Panc1 (cell line): ENCODE measurements at regions not wholly inside any gene's neighbourhood (a gene's known extent, or its start where the extent isn't known, plus 50 kb on each side); places are given as distances from the start of the nearest gene placed in this dataset.

ENCODE experiments used
- ATAC-seq: fragments of 200-7000 bp; cut with Tn5 transposase; 2 replicates; pipeline ENCODE4 v1.9.1; 2020; ENCODE audit warnings: mild to moderate bottlenecking, moderate library complexity
- BruUV-seq: library from RNA; stranded (reverse); fragments of 400-500 nt; replicated peaks from 2 replicates; lab custom pipeline; 2021; lab: Mats Ljungman, UMichigan
- CTCF ChIA-PET: fragments of 300-600 bp; sonication (Branson Sonifier 250); formaldehyde crosslinking; loops from one replicate; lab custom pipeline; 2022; ENCODE audit warnings: antibody characterized with exemption; lab: Charles Lee
- POLR2A ChIA-PET: fragments of 300-600 bp; sonication (Branson Sonifier 250); formaldehyde crosslinking; loops from one replicate; lab custom pipeline; 2022; ENCODE audit warnings: antibody characterized with exemption; lab: Charles Lee
- DNase-seq: peaks from one replicate; pipeline ENCODE4 v3.0.0-alpha.2; 2010; ENCODE audit warnings: low read depth, low spot score
- H3K27ac ChIP-seq: 2 replicates; pipeline ENCODE4 v1.5.1; 2011; ENCODE audit warnings: mild to moderate bottlenecking, low read length, inconsistent platforms
- H3K27me3 ChIP-seq: fragments of 200-500 bp; sonication (Bioruptor generic); 2 replicates; pipeline ENCODE4 v1.6.0; 2014; ENCODE audit warnings: low read length, inconsistent platforms; ENCODE audit not compliant: control insufficient read depth, insufficient read depth
- H3K36me3 ChIP-seq: fragments of 200-500 bp; sonication (Bioruptor generic); 2 replicates; pipeline ENCODE4 v1.5.1; 2014; ENCODE audit warnings: inconsistent platforms, mild to moderate bottlenecking, low read length, moderate library complexity; ENCODE audit not compliant: control insufficient read depth, insufficient read depth
- H3K4me1 ChIP-seq: 2 replicates; pipeline ENCODE4 v1.5.1; 2011; ENCODE audit warnings: inconsistent platforms, mild to moderate bottlenecking, low read length, moderate library complexity; ENCODE audit not compliant: control insufficient read depth, insufficient read depth
- H3K4me3 ChIP-seq, 2 experiments: 2 replicates each; pipeline ENCODE4 v1.5.1; 2011 to 2012; ENCODE audit warnings: low read depth in 2 of 2, low read length in 2 of 2, mild to moderate bottlenecking in 2 of 2, inconsistent platforms in 1 of 2, moderate library complexity in 1 of 2
- H3K9me3 ChIP-seq: fragments of 200-500 bp; sonication (Bioruptor generic); 2 replicates; pipeline ENCODE4 v1.5.1; 2014; ENCODE audit warnings: low read depth, mild to moderate bottlenecking, inconsistent platforms, low read length, moderate library complexity; ENCODE audit not compliant: control insufficient read depth, insufficient read depth
- CTCF ChIP-seq: fragments of 450-650 bp; IDR thresholded peaks from 2 replicates; pipeline ENCODE4 v1.5.1; 2017; ENCODE audit warnings: mild to moderate bottlenecking
- POLR2AphosphoS5 ChIP-seq: IDR thresholded peaks from 2 replicates; pipeline ENCODE4 v1.6.1; 2012; ENCODE audit warnings: mild to moderate bottlenecking, low read depth, low read length, moderate library complexity
- REST ChIP-seq, 2 experiments: IDR thresholded peaks; 2 replicates each; pipeline ENCODE4 v1.6.1; 2011 to 2012; ENCODE audit warnings: low read depth in 2 of 2, control low read depth in 1 of 2, low read length in 1 of 2, mild to moderate bottlenecking in 1 of 2, moderate library complexity in 1 of 2; ENCODE audit not compliant: insufficient read depth in 1 of 2
- SIN3A ChIP-seq: IDR thresholded peaks from 2 replicates; pipeline ENCODE4 v1.6.1; 2012; ENCODE audit warnings: low read depth, mild to moderate bottlenecking, low read length, moderate library complexity, borderline replicate concordance; ENCODE audit not compliant: insufficient read depth
- TCF7L2 ChIP-seq: IDR thresholded peaks from 2 replicates; pipeline ENCODE4 v1.6.1; 2011; ENCODE audit warnings: mild to moderate bottlenecking, low read depth, low read length, inconsistent platforms
- in situ Hi-C: cut with HindIII; loops from 2 replicates; pipeline ENCODE4 v1.10.0; 2016; ENCODE audit warnings: low sequenced_read_pairs, low pct_unique_long_range_greater_than_20kb
- intact Hi-C: fragments of 100-400 bp; cut with micrococcal nuclease; formaldehyde crosslinking; loops from one replicate; pipeline ENCODE4 v1.10.0; 2022; ENCODE audit not compliant: unreplicated experiment

- Histone ChIP-seq H3K4me1 (no peaks in the 10 kb centered on the region), H3K4me3 (no peak overlapping the region), H3K9me3 (no peaks in the 10 kb centered on the region; the same call in 1 of the 2 replicates), H3K27ac (no peak overlapping the region), H3K36me3 (no peaks in the 10 kb centered on the region), H3K27me3 (no peaks in the 10 kb centered on the region)
- TF ChIP-seq REST (IDR thresholded peaks at IDR 0.05; ENCODE audit: insufficient read depth in 1 of 2, low read depth in 2 of 2, low read length in 1 of 2) (no peak), POLR2AphosphoS5 (no peak), TCF7L2 (no peak), SIN3A (no peak), CTCF (no peak)
- ChIA-PET POLR2A (no interaction called here), CTCF (no interaction called here)
- no peak for ATAC-seq
- BruUV-seq = no TSS peak
- DNase-seq = no peak
- intact Hi-C loops (no loop called here), in situ Hi-C loops (no loop called here)
Observed at GRCh38 chr1:188140958-188141357, 1312.2 kb downstream of the PLA2G4A start.

GRCh38 chr1:188154196-188154595, 1325.4 kb downstream of the PLA2G4A start:
- no peak overlapping the region for H3K27ac ChIP-seq
- no peaks in the 10 kb centered on the region for H3K36me3 ChIP-seq
- DNase-seq (no peak), ATAC-seq (no peak)
- no peaks in the 10 kb centered on the region for H3K27me3 ChIP-seq
- ChIA-PET POLR2A (interaction anchor here (0.6 kb wide), 1 partner anchor 446 kb away, joined by 7 read pairs; no protein-coding TSS in a partner anchor), CTCF (no interaction called here)
- intact Hi-C loops = no loop called here
- H3K4me3 ChIP-seq = no peak overlapping the region
- in situ Hi-C loops = no loop called here
- no peaks in the 10 kb centered on the region for H3K4me1 ChIP-seq
- TF ChIP-seq POLR2AphosphoS5 = no peak
- no peak for TF ChIP-seq CTCF
- TF ChIP-seq TCF7L2 = no peak
- no peak for TF ChIP-seq SIN3A
- no peaks in the 10 kb centered on the region for H3K9me3 ChIP-seq
- no TSS peak for BruUV-seq
